ENCODE measurements at regions not wholly inside any gene's neighbourhood (a gene's known extent, or its start where the extent isn't known, plus 50 kb on each side); places are given as distances from the start of the nearest gene placed in this dataset.
"Not testable (repeated sequence)": the region's sequence is repeated elsewhere in the genome, so short reads cannot be mapped to it uniquely, and the experiment has no call there.

DNA sequence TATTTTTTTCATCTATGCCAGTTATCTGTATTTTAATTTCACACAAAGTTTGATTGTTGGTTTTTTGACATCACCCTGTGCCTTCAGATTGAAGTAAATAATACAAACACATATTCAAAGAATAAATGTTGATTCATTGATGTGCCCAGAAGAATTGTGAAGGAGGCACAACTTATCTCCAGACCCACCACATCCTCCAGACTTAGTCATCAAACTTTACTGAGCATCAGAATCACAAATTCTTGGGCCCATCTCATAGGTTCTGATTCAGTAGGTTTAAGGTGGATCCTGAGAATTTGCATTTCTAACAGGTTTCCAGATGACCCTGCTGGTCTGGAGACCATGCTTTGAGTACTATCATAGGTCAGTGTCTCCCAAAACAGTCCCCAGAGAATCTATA, 82.8 kb upstream of the PIK3C3 start:
- POLR2A ChIA-PET = interaction anchor here (0.6 kb wide), 1 partner anchor 26 kb away, joined by 3 read pairs; no protein-coding TSS in a partner anchor
- Mint-ChIP-seq H3K4me1 (ENCODE audit: insufficient read depth, unreplicated experiment) (peaks cover 28% of the 10 kb centered on the region), H3K27me3 (ENCODE audit: insufficient read depth, unreplicated experiment) (no peaks in the 10 kb centered on the region), H3K4me3 (ENCODE audit: unreplicated experiment) (no peak overlapping the region), H3K36me3 (ENCODE audit: insufficient read depth, unreplicated experiment) (no peaks in the 10 kb centered on the region), H3K27ac (ENCODE audit: low read depth, unreplicated experiment) (no peak overlapping the region), H3K9me3 (ENCODE audit: unreplicated experiment) (no peaks in the 10 kb centered on the region)
- TF ChIP-seq, protein P1, sequence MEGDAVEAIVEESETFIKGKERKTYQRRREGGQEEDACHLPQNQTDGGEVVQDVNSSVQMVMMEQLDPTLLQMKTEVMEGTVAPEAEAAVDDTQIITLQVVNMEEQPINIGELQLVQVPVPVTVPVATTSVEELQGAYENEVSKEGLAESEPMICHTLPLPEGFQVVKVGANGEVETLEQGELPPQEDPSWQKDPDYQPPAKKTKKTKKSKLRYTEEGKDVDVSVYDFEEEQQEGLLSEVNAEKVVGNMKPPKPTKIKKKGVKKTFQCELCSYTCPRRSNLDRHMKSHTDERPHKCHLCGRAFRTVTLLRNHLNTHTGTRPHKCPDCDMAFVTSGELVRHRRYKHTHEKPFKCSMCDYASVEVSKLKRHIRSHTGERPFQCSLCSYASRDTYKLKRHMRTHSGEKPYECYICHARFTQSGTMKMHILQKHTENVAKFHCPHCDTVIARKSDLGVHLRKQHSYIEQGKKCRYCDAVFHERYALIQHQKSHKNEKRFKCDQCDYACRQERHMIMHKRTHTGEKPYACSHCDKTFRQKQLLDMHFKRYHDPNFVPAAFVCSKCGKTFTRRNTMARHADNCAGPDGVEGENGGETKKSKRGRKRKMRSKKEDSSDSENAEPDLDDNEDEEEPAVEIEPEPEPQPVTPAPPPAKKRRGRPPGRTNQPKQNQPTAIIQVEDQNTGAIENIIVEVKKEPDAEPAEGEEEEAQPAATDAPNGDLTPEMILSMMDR (IDR thresholded peaks at IDR 0.05; ENCODE audit: unreplicated experiment) = no peak
- no TSS peak for BruUV-seq (replicated peaks)
- intact Hi-C loops (cut with micrococcal nuclease) = no loop called here
- CTCF ChIA-PET = interaction anchor here (0.5 to 1.7 kb wide), 2 partner anchors 18 to 223 kb away, joined by 4 to 5 read pairs; no protein-coding TSS in a partner anchor
- no peak for DNase-seq (ENCODE audit: unreplicated experiment)

DNA sequence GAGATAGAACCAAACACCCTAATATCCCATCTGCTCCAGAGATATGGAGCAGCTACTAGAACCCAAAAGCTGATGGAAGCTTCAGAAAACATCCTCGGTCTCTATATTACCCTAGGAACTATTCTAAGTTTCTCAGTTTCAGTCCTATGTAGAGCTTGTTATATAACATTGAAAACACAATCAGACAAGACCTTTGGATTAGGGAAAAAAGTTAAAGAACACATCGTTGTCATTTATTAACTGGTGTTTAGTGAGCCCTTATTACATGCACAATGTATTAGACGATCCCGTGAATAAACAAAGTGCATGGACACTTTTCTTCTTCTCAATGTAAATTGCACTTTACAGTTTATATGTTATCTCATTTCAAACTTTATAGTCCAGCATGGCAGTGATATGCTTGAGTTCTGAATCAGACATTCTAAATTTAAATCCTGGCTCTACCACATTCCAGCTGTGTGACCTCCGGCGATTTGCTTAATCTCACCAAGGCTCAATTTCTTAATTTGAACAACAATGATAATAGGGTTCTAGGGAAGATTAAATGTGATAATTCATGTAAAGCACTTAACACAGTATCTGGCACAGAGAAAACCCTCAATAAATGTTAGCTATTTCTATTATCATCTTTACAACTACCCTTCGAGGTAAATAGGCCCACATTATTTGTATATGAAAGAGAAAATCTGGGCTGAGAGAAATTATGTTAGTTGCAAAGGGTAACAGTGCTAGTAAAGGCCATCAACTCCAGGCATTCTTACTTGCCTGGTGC, 83.6 kb upstream of the PIK3C3 start:
- TF ChIP-seq, protein P1 (IDR thresholded peaks at IDR 0.05; ENCODE audit: unreplicated experiment) = no peak
- Mint-ChIP-seq H3K4me3 (ENCODE audit: unreplicated experiment) (no peak overlapping the region), H3K27me3 (ENCODE audit: insufficient read depth, unreplicated experiment) (no peaks in the 10 kb centered on the region), H3K27ac (ENCODE audit: low read depth, unreplicated experiment) (peak overlapping the region; percentile 21), H3K9me3 (ENCODE audit: unreplicated experiment) (no peaks in the 10 kb centered on the region), H3K4me1 (ENCODE audit: insufficient read depth, unreplicated experiment) (peaks cover 28% of the 10 kb centered on the region), H3K36me3 (ENCODE audit: insufficient read depth, unreplicated experiment) (no peaks in the 10 kb centered on the region)
- peak; percentile 28 for DNase-seq (ENCODE audit: unreplicated experiment)
- ChIA-PET CTCF (interaction anchor here (0.5 to 0.8 kb wide), 4 partner anchors 28 to 222 kb away, joined by 3 to 5 read pairs (median 3); no protein-coding TSS in a partner anchor), POLR2A (interaction anchor here (0.6 to 1.5 kb wide), 3 partner anchors 11 to 25 kb away, joined by 3 read pairs; no protein-coding TSS in a partner anchor)
- BruUV-seq (replicated peaks) = no TSS peak
- intact Hi-C loops (cut with micrococcal nuclease) = no loop called here

DNA sequence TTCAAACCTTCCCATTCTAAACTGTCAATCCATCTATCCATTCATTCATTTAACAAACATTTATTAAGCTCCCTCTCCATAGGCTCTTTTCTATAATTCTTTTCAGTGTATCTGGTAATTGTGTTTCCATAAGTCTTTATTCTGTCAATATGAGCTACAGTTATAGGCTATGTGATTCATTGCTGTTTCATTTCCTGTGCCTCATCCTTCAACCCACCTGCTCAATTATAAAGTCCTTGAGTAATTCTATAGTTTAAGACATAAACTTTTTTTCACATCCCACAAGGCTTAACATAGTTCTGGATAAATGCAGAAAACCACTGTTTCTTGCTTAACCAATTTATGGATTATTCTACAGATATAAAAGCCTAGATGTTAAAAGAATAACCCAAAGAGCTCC, 84.2 kb upstream of the PIK3C3 start:
- Mint-ChIP-seq H3K36me3 (ENCODE audit: insufficient read depth, unreplicated experiment) (no peaks in the 10 kb centered on the region), H3K27me3 (ENCODE audit: insufficient read depth, unreplicated experiment) (no peaks in the 10 kb centered on the region), H3K9me3 (ENCODE audit: unreplicated experiment) (no peaks in the 10 kb centered on the region), H3K4me3 (ENCODE audit: unreplicated experiment) (no peak overlapping the region), H3K4me1 (ENCODE audit: insufficient read depth, unreplicated experiment) (peaks cover 26% of the 10 kb centered on the region), H3K27ac (ENCODE audit: low read depth, unreplicated experiment) (peak overlapping the region; percentile 21)
- TF ChIP-seq, protein P1 (IDR thresholded peaks at IDR 0.05; ENCODE audit: unreplicated experiment) = no peak
- ChIA-PET POLR2A (interaction anchor here (1.0 to 1.5 kb wide), 2 partner anchors 10 to 17 kb away, joined by 3 read pairs; no protein-coding TSS in a partner anchor), CTCF (interaction anchor here (0.6 kb wide), 2 partner anchors 28 to 39 kb away, joined by 3 read pairs; no protein-coding TSS in a partner anchor)
- BruUV-seq (replicated peaks) = no TSS peak
- intact Hi-C loops (cut with micrococcal nuclease) = no loop called here
- DNase-seq (ENCODE audit: unreplicated experiment) = peak; percentile 59

DNA sequence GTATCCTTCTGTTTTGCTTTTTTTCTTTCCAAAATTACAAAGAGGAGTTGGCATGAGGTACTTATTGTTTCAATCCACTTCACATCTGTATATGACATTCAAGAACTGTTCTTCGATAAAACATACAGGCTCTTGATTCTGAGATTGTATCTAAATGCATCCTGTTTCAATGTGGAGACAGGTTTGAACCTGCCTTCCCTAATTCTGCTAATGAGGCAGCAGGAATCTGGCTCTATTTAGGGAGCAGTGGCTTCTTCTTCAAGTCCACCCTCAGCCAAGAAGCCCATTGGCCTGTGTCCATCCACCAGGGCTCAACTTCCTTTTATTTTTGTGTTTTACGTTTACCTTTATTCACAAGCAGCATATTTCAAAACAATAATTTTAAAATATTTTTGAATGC, 84.8 kb upstream of the PIK3C3 start:
- H3K27ac Mint-ChIP-seq (ENCODE audit: low read depth, unreplicated experiment) = no peak overlapping the region
- TF ChIP-seq, protein P1 (IDR thresholded peaks at IDR 0.05; ENCODE audit: unreplicated experiment) = no peak
- H3K9me3 Mint-ChIP-seq (ENCODE audit: unreplicated experiment) = no peaks in the 10 kb centered on the region
- H3K4me3 Mint-ChIP-seq (ENCODE audit: unreplicated experiment) = no peak overlapping the region
- H3K36me3 Mint-ChIP-seq (ENCODE audit: insufficient read depth, unreplicated experiment) = no peaks in the 10 kb centered on the region
- intact Hi-C loops (cut with micrococcal nuclease) = no loop called here
- no TSS peak for BruUV-seq (replicated peaks)
- peak; percentile 33 for DNase-seq (ENCODE audit: unreplicated experiment)
- CTCF ChIA-PET = no interaction called here
- POLR2A ChIA-PET = interaction anchor here (1.0 kb wide), 1 partner anchor 10 kb away, joined by 3 read pairs; no protein-coding TSS in a partner anchor
- peaks cover 19% of the 10 kb centered on the region for H3K4me1 Mint-ChIP-seq (ENCODE audit: insufficient read depth, unreplicated experiment)
- no peaks in the 10 kb centered on the region for H3K27me3 Mint-ChIP-seq (ENCODE audit: insufficient read depth, unreplicated experiment)

DNA sequence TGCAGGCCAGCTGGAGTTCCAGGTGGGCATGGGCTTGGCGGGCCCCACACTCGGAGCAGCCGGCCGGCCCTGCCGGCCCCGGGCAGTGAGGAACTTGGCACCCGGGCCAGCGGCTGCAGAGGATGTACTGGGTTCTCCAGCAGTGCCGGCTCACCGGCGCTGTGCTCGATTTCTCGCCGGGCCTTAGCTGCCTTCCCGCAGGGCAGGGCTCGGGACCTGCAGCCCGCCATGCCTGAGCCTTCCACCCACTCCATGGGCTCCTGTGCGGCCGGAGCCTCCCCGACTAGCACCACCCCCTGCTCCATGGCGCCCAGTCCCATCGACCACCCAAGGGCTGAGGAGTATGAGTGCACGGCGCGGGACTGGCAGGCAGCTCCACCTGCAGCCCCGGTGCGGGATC, 89.2 kb upstream of the PIK3C3 start:
- BruUV-seq (replicated peaks) = not testable (repeated sequence)

More for the DNA sequence above, 89.2 kb upstream of the PIK3C3 start:
- intact Hi-C loops (cut with micrococcal nuclease); POLR2A ChIA-PET; H3K27ac Mint-ChIP-seq (ENCODE audit: low read depth, unreplicated experiment); H3K36me3 Mint-ChIP-seq (ENCODE audit: insufficient read depth, unreplicated experiment); H3K9me3 Mint-ChIP-seq (ENCODE audit: unreplicated experiment); H3K4me3 Mint-ChIP-seq (ENCODE audit: unreplicated experiment); H3K4me1 Mint-ChIP-seq (ENCODE audit: insufficient read depth, unreplicated experiment); H3K27me3 Mint-ChIP-seq (ENCODE audit: insufficient read depth, unreplicated experiment); DNase-seq (ENCODE audit: unreplicated experiment): not testable (repeated sequence)
- CTCF ChIA-PET = interaction anchor here (0.7 kb wide), 1 partner anchor 33 kb away, joined by 3 read pairs; no protein-coding TSS in a partner anchor

All from MCF 10A (cell line).